HEK293 (cell line): ENCODE measurements at regions not wholly inside any gene's neighbourhood (a gene's known extent, or its start where the extent isn't known, plus 50 kb on each side); places are given as distances from the start of the nearest gene placed in this dataset.

ENCODE experiments used
- CTCF ChIP-seq: fragments of 450-650 bp; formaldehyde crosslinking; IDR thresholded peaks from 2 replicates; pipeline ENCODE4 v1.5.1; 2016; ENCODE audit warnings: missing biosample characterization, missing genetic modification characterization
- SP2 ChIP-seq: fragments of 450-650 bp; formaldehyde crosslinking; IDR thresholded peaks from 2 replicates; pipeline ENCODE4 v1.5.1; 2016; ENCODE audit warnings: missing biosample characterization, missing genetic modification characterization
- YY1 ChIP-seq: fragments of 450-650 bp; formaldehyde crosslinking; IDR thresholded peaks from 2 replicates; pipeline ENCODE4 v1.5.1; 2018; ENCODE audit warnings: missing biosample characterization, missing genetic modification characterization
- ZBTB21 ChIP-seq: fragments of 450-650 bp; formaldehyde crosslinking; IDR thresholded peaks from 2 replicates; pipeline ENCODE4 v1.5.1; 2017; ENCODE audit warnings: missing biosample characterization, missing genetic modification characterization
- ZBTB7A ChIP-seq: fragments of 450-650 bp; formaldehyde crosslinking; IDR thresholded peaks from 2 replicates; pipeline ENCODE4 v1.5.1; 2016; ENCODE audit warnings: low read depth, missing biosample characterization, missing genetic modification characterization
- ZNF274 ChIP-seq, 2 experiments: fragments of 200-500 bp in 1 of 2; fragments of 450-650 bp in 1 of 2; sonication (Bioruptor generic) in 1 of 2; formaldehyde crosslinking in 1 of 2; IDR thresholded peaks; 2 replicates each; pipeline versions ENCODE4 v1.5.1 to v1.6.1; 2014 to 2016; ENCODE audit warnings: borderline replicate concordance in 1 of 2, inconsistent platforms in 1 of 2, low read length in 1 of 2, missing biosample characterization in 1 of 2, missing genetic modification characterization in 1 of 2
- ZNF561 ChIP-seq: fragments of 450-650 bp; IDR thresholded peaks from 2 replicates; pipeline ENCODE4 v1.5.1; 2018; ENCODE audit warnings: missing biosample characterization, missing genetic modification characterization, borderline replicate concordance
- ZNF621 ChIP-seq: fragments of 450-650 bp; formaldehyde crosslinking; IDR thresholded peaks from 2 replicates; pipeline ENCODE4 v1.5.1; 2017; ENCODE audit warnings: missing biosample characterization, missing genetic modification characterization
- TF ChIP-seq, protein P1 (sequence below): fragments of 450-650 bp; formaldehyde crosslinking; IDR thresholded peaks from 2 replicates; pipeline ENCODE4 v1.5.1; 2016; ENCODE audit warnings: missing biosample characterization, missing genetic modification characterization
- TF ChIP-seq, protein P2 (sequence below): fragments of 450-650 bp; formaldehyde crosslinking; IDR thresholded peaks from 2 replicates; pipeline ENCODE4 v1.5.1; 2016; ENCODE audit warnings: missing biosample characterization, missing genetic modification characterization, low read depth

DNA sequence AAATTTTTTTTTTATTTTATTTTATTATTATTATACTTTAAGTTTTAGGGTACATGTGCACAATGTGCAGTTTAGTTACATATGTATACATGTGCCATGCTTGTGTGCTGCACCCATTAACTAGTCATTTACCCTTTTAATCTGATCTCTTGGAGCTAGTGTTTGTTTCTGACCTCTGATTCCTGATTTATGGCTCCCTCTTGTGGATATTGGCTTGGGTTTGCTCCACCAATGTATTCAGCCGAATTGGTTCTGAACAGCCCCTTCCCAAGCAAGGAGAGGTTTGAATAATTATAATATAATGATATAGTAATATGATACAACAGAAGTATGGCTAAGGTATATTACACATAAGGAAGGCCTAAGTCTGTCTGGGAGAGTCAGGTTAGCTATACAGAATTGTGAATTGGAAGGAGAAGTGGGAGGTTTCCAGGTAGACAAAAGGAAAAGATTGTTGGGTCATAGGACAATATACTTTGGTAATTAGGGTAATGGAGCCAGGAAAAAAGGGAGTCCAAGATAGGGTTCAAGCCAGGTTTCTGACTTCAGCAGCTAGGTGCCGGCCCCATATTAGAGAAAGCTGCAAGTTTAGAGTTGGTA is 53.1 kb upstream of the HMCN1 start:
- TF ChIP-seq CTCF (tag by site-specific recombination) (no peak), ZNF274 (IDR thresholded peaks at IDR 0.05; ENCODE audit: low read length) (no peak), ZNF274 (tag by site-specific recombination; IDR thresholded peaks at IDR 0.05; ENCODE audit: borderline replicate concordance) (no peak), YY1 (tag by site-specific recombination) (no peak), ZNF621 (tag by site-specific recombination) (no peak), SP2 (tag by site-specific recombination) (no peak), ZNF561 (no peak), ZBTB7A (tag by site-specific recombination) (no peak), ZBTB21 (tag by site-specific recombination) (no peak)
- TF ChIP-seq, protein P1, sequence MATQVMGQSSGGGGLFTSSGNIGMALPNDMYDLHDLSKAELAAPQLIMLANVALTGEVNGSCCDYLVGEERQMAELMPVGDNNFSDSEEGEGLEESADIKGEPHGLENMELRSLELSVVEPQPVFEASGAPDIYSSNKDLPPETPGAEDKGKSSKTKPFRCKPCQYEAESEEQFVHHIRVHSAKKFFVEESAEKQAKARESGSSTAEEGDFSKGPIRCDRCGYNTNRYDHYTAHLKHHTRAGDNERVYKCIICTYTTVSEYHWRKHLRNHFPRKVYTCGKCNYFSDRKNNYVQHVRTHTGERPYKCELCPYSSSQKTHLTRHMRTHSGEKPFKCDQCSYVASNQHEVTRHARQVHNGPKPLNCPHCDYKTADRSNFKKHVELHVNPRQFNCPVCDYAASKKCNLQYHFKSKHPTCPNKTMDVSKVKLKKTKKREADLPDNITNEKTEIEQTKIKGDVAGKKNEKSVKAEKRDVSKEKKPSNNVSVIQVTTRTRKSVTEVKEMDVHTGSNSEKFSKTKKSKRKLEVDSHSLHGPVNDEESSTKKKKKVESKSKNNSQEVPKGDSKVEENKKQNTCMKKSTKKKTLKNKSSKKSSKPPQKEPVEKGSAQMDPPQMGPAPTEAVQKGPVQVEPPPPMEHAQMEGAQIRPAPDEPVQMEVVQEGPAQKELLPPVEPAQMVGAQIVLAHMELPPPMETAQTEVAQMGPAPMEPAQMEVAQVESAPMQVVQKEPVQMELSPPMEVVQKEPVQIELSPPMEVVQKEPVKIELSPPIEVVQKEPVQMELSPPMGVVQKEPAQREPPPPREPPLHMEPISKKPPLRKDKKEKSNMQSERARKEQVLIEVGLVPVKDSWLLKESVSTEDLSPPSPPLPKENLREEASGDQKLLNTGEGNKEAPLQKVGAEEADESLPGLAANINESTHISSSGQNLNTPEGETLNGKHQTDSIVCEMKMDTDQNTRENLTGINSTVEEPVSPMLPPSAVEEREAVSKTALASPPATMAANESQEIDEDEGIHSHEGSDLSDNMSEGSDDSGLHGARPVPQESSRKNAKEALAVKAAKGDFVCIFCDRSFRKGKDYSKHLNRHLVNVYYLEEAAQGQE (tag by site-specific recombination), result no peak
- TF ChIP-seq, protein P2, sequence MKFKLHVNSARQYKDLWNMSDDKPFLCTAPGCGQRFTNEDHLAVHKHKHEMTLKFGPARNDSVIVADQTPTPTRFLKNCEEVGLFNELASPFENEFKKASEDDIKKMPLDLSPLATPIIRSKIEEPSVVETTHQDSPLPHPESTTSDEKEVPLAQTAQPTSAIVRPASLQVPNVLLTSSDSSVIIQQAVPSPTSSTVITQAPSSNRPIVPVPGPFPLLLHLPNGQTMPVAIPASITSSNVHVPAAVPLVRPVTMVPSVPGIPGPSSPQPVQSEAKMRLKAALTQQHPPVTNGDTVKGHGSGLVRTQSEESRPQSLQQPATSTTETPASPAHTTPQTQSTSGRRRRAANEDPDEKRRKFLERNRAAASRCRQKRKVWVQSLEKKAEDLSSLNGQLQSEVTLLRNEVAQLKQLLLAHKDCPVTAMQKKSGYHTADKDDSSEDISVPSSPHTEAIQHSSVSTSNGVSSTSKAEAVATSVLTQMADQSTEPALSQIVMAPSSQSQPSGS (tag by site-specific recombination), result no peak
